DMS 273 (cell line): ENCODE measurements at regions not wholly inside any gene's neighbourhood (a gene's known extent, or its start where the extent isn't known, plus 50 kb on each side); places are given as distances from the start of the nearest gene placed in this dataset.

Experiments
- DNase-seq: peaks from one replicate; lab custom pipeline; 2025; ENCODE audit not compliant: unreplicated experiment; lab: John Stamatoyannopoulos, UW

DNA sequence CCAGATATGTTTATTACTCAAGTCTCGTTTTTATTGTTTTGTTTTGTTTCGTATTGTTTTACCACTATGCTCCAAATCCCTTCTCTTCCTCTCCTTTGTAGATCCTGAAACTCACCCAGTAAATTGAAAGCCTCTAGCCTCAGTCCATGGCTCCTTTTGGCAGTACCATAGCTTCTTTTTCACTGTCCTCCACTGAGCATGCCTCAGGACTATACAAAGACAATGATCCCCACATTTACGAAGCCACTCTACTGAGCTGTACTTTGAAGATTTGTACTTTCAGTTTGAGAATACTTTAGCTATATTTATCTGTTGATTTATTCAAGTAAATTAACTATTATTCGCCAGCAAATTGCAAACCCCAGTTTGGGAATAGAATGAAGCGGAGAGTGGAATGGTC lies 159.1 kb upstream of the SLITRK3 start:
- no peak for DNase-seq

DNA sequence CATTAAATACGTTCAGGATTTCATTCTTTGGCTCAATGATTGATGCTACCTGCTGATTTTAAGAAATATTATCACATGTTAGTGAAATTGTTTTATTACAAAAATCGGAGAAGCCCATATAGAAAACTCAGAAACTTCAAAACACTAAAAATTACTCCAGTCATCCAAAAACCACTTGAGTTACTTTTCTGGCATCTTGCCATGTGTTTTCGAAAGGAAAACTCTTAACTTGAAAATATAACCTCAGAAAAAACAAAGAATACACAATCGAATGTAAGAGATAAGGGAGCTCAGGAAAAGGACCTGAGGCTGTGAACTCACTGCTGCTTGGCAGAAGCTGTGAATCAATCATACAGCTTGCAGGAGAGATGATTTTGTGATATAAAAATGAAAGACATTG lies 151.3 kb upstream of the SLITRK3 start:
- no peak for DNase-seq

DNA sequence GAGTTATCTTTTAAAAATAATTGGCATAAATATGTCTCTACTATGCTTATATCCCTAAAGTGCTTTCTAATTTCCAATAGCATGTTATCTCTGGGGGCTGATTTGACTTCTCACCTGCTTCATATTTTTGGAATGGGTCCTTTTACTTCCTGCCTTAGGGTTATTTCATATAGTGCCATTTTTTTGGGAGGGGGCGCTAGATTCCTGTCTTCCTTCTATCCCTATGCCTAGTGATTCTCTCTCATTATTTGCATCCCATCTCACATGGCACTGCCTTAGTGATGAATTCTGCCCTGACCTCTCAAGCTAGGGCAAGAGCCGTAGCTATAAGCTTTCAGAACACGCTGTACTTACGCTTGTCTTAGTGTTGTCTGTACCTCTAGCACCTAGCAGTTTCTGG lies 150.3 kb upstream of the SLITRK3 start:
- peak; percentile 48 for DNase-seq

DNA sequence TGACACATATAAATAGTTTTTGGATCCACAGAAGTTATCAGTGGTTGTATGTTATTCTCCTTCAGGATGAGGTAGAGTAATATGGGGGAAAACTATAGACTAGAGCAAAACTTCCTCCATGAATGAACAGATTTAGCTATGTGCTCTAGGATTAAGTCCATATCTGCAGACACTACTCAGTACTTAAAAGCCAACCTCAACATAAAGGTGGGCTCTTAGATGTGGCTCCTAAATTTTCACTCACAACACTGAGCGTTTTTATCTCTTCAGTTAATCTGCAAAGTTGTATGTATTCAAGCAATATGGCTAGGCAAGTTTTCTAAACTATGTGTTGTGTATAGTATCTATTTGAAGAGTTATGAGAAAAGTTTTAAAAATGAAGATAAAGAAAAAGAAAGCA lies 147.0 kb upstream of the SLITRK3 start:
- DNase-seq, result no peak

DNA sequence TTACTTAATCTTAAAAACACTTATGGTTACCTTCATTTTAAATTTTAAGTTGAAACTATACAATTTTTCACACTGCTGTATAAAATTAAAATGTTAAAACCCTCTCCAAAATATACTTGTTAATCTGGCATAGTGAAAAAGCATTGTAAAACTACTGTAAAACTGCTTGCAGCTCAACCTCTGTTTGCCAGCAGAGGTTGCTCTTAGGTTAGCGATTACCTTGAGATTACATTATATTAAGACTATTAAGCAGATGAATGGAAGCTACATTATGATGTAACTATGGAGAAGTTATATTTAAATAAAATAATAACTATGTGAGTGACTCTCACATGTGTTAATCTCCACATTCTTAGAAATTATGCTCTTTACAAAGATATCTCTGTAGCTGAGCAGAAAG lies 143.6 kb upstream of the SLITRK3 start:
- peak; percentile 69 for DNase-seq

DNA sequence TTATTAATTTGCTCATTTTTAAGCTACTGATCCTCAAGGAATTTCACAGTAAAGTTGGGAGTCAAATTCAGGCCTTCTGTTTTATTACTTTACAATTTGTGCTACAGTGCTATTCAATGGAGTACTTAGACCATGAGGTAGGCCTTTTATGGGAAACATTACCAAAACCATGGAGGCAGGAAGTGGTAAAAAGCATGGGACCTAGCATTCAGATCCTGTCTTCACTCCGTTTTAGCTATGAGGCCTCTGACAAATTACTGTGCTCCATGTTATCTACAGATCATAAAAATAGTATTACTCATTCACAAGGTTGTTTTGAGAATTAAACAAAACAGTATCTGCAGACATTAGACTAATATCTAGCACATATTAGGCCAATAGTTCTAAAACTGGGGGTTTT lies 140.6 kb upstream of the SLITRK3 start:
- DNase-seq, result no peak
